BLaER1 treated with 17β-estradiol and CSF1 and Interleukin-3, amounts not matched to agents 10 nM and 100 nM (cell line): ENCODE measurements at regions not wholly inside any gene's neighbourhood (a gene's known extent, or its start where the extent isn't known, plus 50 kb on each side); places are given as distances from the start of the nearest gene placed in this dataset.

ENCODE experiments used
- H3K27ac ChIP-seq, 11 experiments: shearing (Covaris generic); formaldehyde crosslinking; 2 replicates each; pipeline ENCODE4 v1.8.1; 2022
- H3K27me3 ChIP-seq, 11 experiments: shearing (Covaris generic); formaldehyde crosslinking; 2 replicates each; pipeline ENCODE4 v1.8.1; 2022
- H3K36me3 ChIP-seq, 11 experiments: shearing (Covaris generic); formaldehyde crosslinking; 2 replicates each; pipeline ENCODE4 v1.8.1; 2022
- H3K4me1 ChIP-seq, 10 experiments: shearing (Covaris generic); formaldehyde crosslinking; 2 replicates each; pipeline ENCODE4 v1.8.1; 2022
- H3K4me2 ChIP-seq, 11 experiments: shearing (Covaris generic); formaldehyde crosslinking; 2 replicates each; pipeline ENCODE4 v1.8.1; 2022
- H3K4me3 ChIP-seq, 10 experiments: shearing (Covaris generic); formaldehyde crosslinking; 2 replicates each; pipeline ENCODE4 v1.8.1; 2022
- H3K9ac ChIP-seq, 11 experiments: shearing (Covaris generic); formaldehyde crosslinking; 2 replicates each; pipeline ENCODE4 v1.8.1; 2022
- H3K9me3 ChIP-seq, 11 experiments: shearing (Covaris generic); formaldehyde crosslinking; replicated peaks in 1 of 11; 2 replicates each; pipeline ENCODE4 v1.8.1; 2022
- H4K20me1 ChIP-seq, 11 experiments: shearing (Covaris generic); formaldehyde crosslinking; 2 replicates each; pipeline ENCODE4 v1.8.1; 2022
- Cebpa-rat ChIP-seq, 11 experiments: shearing (Covaris generic); IDR thresholded peaks; 2 replicates each; pipeline ENCODE4 v1.8.1; 2022

- Histone ChIP-seq H3K27ac (no peak overlapping the region), H3K4me3 (no peak overlapping the region), H3K36me3 (no peaks in the 10 kb centered on the region), H3K27me3 (no peaks in the 10 kb centered on the region), H3K4me2 (no peak overlapping the region), H3K9me3 (no peaks in the 10 kb centered on the region), H3K4me1 (no peaks in the 10 kb centered on the region), H4K20me1 (no peaks in the 10 kb centered on the region), H3K9ac (no peak overlapping the region)
- TF ChIP-seq Cebpa-rat (IDR thresholded peaks at IDR 0.05) = no peak
Measured at GRCh38 chr1:81032973-81033425, 767.7 kb upstream of the ADGRL2 start.

GRCh38 chr1:81032374-81032773, 768.4 kb upstream of the ADGRL2 start:
- H3K36me3 ChIP-seq = no peaks in the 10 kb centered on the region
- H3K4me1 ChIP-seq = no peaks in the 10 kb centered on the region
- H3K9me3 ChIP-seq = no peaks in the 10 kb centered on the region
- H3K27ac ChIP-seq = no peak overlapping the region
- no peak overlapping the region for H3K4me2 ChIP-seq
- TF ChIP-seq Cebpa-rat (IDR thresholded peaks at IDR 0.05) = no peak
- H4K20me1 ChIP-seq = no peaks in the 10 kb centered on the region
- H3K9ac ChIP-seq = no peak overlapping the region
- H3K27me3 ChIP-seq = no peaks in the 10 kb centered on the region
- no peak overlapping the region for H3K4me3 ChIP-seq

- no peaks in the 10 kb centered on the region for H3K4me1 ChIP-seq
- H3K9me3 ChIP-seq = no peaks in the 10 kb centered on the region
- no peak overlapping the region for H3K4me3 ChIP-seq
- TF ChIP-seq Cebpa-rat (IDR thresholded peaks at IDR 0.05) = no peak
- no peak overlapping the region for H3K4me2 ChIP-seq
- no peaks in the 10 kb centered on the region for H3K36me3 ChIP-seq
- H3K9ac ChIP-seq = no peak overlapping the region
- no peaks in the 10 kb centered on the region for H3K27me3 ChIP-seq
- no peaks in the 10 kb centered on the region for H4K20me1 ChIP-seq
- H3K27ac ChIP-seq = no peak overlapping the region
Measured at GRCh38 chr1:81030441-81030840, 770.3 kb upstream of the ADGRL2 start.

- H3K4me2 ChIP-seq = no peak overlapping the region
- H3K27ac ChIP-seq = no peak overlapping the region
- TF ChIP-seq Cebpa-rat (IDR thresholded peaks at IDR 0.05) = no peak
- H4K20me1 ChIP-seq = no peaks in the 10 kb centered on the region
- no peaks in the 10 kb centered on the region for H3K27me3 ChIP-seq
- H3K9ac ChIP-seq = no peak overlapping the region
- H3K4me3 ChIP-seq = no peak overlapping the region
- H3K36me3 ChIP-seq = no peaks in the 10 kb centered on the region
- no peaks in the 10 kb centered on the region for H3K9me3 ChIP-seq
- no peaks in the 10 kb centered on the region for H3K4me1 ChIP-seq
Measured at GRCh38 chr1:81029266-81029665, 771.5 kb upstream of the ADGRL2 start.

DNA sequence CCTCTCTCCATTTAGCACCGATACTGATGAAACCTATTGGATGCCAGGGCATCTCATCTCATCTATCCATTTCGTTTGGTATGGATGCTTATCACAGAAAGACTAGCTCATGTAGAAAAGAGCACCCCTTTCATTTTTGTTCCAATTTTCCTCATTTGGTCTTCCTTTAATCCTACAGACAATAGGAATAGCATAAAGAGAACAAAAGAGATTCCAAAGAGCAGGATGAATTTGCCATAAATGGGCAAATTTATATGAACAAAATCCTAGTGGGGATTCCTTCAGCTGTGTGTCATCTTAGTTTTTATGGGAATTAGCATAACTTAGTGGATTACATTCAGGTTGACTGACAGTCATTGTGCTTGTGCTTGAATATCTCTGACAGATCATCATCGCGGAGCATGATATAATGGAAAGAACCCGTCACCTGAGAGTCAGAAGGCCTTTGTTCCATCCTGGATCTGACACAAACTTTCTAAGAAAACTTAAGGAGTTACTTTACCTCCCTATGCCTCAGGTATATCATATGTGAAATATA, 777.5 kb upstream of the ADGRL2 start:
- Histone ChIP-seq H3K4me1 (no peaks in the 10 kb centered on the region), H3K9me3 (no peaks in the 10 kb centered on the region), H3K36me3 (no peaks in the 10 kb centered on the region), H3K4me3 (no peak overlapping the region), H4K20me1 (no peaks in the 10 kb centered on the region), H3K9ac (no peak overlapping the region), H3K27ac (no peak overlapping the region), H3K27me3 (no peaks in the 10 kb centered on the region), H3K4me2 (no peak overlapping the region)
- TF ChIP-seq Cebpa-rat (IDR thresholded peaks at IDR 0.05) = no peak

DNA sequence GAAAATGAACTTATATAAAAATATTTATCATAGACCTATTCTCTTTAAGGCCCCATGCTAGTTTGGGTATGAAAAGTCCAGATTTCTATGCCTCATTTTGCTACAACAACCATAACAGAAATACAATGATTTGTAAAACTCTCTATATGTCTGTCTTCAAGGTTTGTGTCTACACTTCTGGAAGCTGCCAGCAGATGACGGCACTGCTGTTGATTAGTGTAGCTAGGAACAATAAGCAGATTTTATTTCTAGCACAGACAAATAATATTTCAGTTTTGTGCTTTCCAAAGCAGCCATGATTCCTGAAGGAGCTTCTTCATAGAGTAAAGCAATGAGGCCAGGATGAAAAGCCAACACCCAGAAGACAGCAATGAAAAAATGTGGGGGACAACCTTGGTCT, 779.6 kb upstream of the ADGRL2 start:
- no peak for TF ChIP-seq Cebpa-rat (IDR thresholded peaks at IDR 0.05)
- no peak overlapping the region for H3K4me2 ChIP-seq
- no peaks in the 10 kb centered on the region for H4K20me1 ChIP-seq
- H3K9ac ChIP-seq = no peak overlapping the region
- no peaks in the 10 kb centered on the region for H3K27me3 ChIP-seq
- H3K4me1 ChIP-seq = no peaks in the 10 kb centered on the region
- H3K4me3 ChIP-seq = no peak overlapping the region
- H3K27ac ChIP-seq = no peak overlapping the region
- no peaks in the 10 kb centered on the region for H3K36me3 ChIP-seq
- H3K9me3 ChIP-seq = no peaks in the 10 kb centered on the region

DNA sequence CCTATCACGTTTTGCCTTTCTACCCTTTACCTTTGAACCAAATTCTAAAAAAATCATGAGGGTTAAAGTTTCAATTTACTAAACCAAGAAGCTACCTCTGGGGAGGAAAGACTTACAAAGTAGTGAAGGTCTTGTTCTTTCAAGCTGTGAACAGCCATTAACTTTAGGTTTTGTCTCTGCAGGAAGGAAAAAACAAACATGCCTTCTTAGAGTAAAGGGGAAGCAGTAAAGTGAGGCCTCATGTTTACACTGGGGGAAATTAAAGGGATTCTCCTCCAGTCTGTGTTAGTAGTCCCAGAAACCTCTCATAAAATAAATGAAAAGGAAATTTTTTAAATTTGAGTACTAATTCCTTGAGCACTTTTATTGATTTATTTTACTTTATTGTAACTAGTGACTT, 780.2 kb upstream of the ADGRL2 start:
- H3K27me3 ChIP-seq = no peaks in the 10 kb centered on the region
- H4K20me1 ChIP-seq = no peaks in the 10 kb centered on the region
- H3K4me2 ChIP-seq = no peak overlapping the region
- no peak overlapping the region for H3K4me3 ChIP-seq
- H3K4me1 ChIP-seq = no peaks in the 10 kb centered on the region
- H3K9ac ChIP-seq = no peak overlapping the region
- H3K27ac ChIP-seq = no peak overlapping the region
- H3K9me3 ChIP-seq = no peaks in the 10 kb centered on the region
- TF ChIP-seq Cebpa-rat (IDR thresholded peaks at IDR 0.05) = no peak
- no peaks in the 10 kb centered on the region for H3K36me3 ChIP-seq

- Histone ChIP-seq H4K20me1 (no peaks in the 10 kb centered on the region), H3K27ac (no peak overlapping the region), H3K4me2 (no peak overlapping the region), H3K4me1 (no peaks in the 10 kb centered on the region), H3K9me3 (no peaks in the 10 kb centered on the region), H3K27me3 (no peaks in the 10 kb centered on the region), H3K36me3 (no peaks in the 10 kb centered on the region), H3K4me3 (no peak overlapping the region), H3K9ac (no peak overlapping the region)
- TF ChIP-seq Cebpa-rat (IDR thresholded peaks at IDR 0.05) = no peak
Measured at GRCh38 chr1:81010126-81010525, 790.6 kb upstream of the ADGRL2 start.

GRCh38 chr1:81008293-81008692, 792.4 kb upstream of the ADGRL2 start:
- Histone ChIP-seq H4K20me1 (no peaks in the 10 kb centered on the region), H3K9ac (no peak overlapping the region), H3K9me3 (no peaks in the 10 kb centered on the region), H3K4me1 (no peaks in the 10 kb centered on the region), H3K4me2 (no peak overlapping the region), H3K4me3 (no peak overlapping the region), H3K27ac (no peak overlapping the region), H3K36me3 (no peaks in the 10 kb centered on the region), H3K27me3 (no peaks in the 10 kb centered on the region)
- TF ChIP-seq Cebpa-rat (IDR thresholded peaks at IDR 0.05) = no peak

DNA sequence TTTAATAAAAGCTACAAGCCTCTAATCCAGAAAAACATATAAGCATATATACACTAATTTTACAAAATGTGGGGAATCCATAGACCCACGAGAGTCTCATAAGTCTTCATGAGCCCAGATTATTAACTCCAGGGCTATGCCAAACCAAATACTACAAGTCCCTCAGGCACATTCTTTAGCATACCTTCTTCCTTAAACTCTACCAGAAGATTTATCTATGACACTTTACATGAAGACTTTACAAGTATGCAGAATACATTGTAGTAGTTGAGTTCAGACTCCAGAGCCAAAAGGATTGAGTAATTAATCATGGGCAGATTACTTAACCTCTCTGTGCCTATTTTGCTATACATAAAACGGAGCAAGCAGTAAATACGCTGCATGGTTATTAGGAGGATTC, 793.7 kb upstream of the ADGRL2 start:
- Histone ChIP-seq H3K36me3 (no peaks in the 10 kb centered on the region), H3K27me3 (no peaks in the 10 kb centered on the region), H3K9me3 (peaks cover 0 to under 1% (median 0%) of the 10 kb centered on the region in 11 experiments; a peak in 2 of 22 replicates), H3K27ac (no peak overlapping the region), H3K4me1 (no peaks in the 10 kb centered on the region), H4K20me1 (no peaks in the 10 kb centered on the region), H3K4me2 (no peak overlapping the region), H3K9ac (no peak overlapping the region), H3K4me3 (no peak overlapping the region)
- no peak for TF ChIP-seq Cebpa-rat (IDR thresholded peaks at IDR 0.05)
